SK-N-SH (cell line): ENCODE measurements at regions not wholly inside any gene's neighbourhood (a gene's known extent, or its start where the extent isn't known, plus 50 kb on each side); places are given as distances from the start of the nearest gene placed in this dataset.

Experiments
- CTCF ChIP-seq: fragments of 200-600 bp; sonication (generic); IDR thresholded peaks from 2 replicates; pipeline ENCODE4 v1.6.1; 2017; ENCODE audit warnings: antibody characterized with exemption, mild to moderate bottlenecking, moderate library complexity
- NFIC ChIP-seq: IDR thresholded peaks from 2 replicates; pipeline ENCODE4 v1.4.0; 2012; ENCODE audit warnings: borderline replicate concordance
- REST ChIP-seq: IDR thresholded peaks from 2 replicates; pipeline ENCODE4 v1.6.1; 2012; ENCODE audit warnings: mild to moderate bottlenecking, low read depth, low read length, moderate library complexity
- SIN3A ChIP-seq: IDR thresholded peaks from 2 replicates; pipeline ENCODE4 v1.6.1; 2012; ENCODE audit warnings: low read depth, mild to moderate bottlenecking, low read length, moderate library complexity, borderline replicate concordance
- TAF1 ChIP-seq: IDR thresholded peaks from 2 replicates; pipeline ENCODE4 v1.6.1; 2012; ENCODE audit warnings: low read depth, mild to moderate bottlenecking, low read length, moderate library complexity, borderline replicate concordance
- TCF12 ChIP-seq: IDR thresholded peaks from 2 replicates; pipeline ENCODE4 v1.4.0; 2012
- YY1 ChIP-seq: IDR thresholded peaks from 2 replicates; pipeline ENCODE4 v1.4.0; 2012; ENCODE audit warnings: low read depth, mild to moderate bottlenecking

- TF ChIP-seq CTCF (no peak), YY1 (no peak), NFIC (no peak), REST (no peak), TCF12 (no peak), SIN3A (no peak), TAF1 (no peak)
These were observed 607.1 kb downstream of the KCNT2 start for GRCh38 chr1:196001188-196001587.
